ENCODE measurements at regions not wholly inside any gene's neighbourhood (a gene's known extent, or its start where the extent isn't known, plus 50 kb on each side); places are given as distances from the start of the nearest gene placed in this dataset.

- Histone ChIP-seq H4K8ac (ENCODE audit: low read length) (no peak overlapping the region), H3K14ac (ENCODE audit: low read length in 2 of 2) (peak overlapping the region in 1 of 2 experiments; percentile 45), H2AFZ (ENCODE audit: low read depth, low read length) (no peak overlapping the region), H4K91ac (ENCODE audit: low read length) (no peak overlapping the region), H3K18ac (ENCODE audit: low read depth in 1 of 2, low read length in 2 of 2) (no peak overlapping the region), H3K36me3 (ENCODE audit: control insufficient read depth in 1 of 2, insufficient read depth in 2 of 2, low read depth in 1 of 2, low read length in 2 of 2) (no peaks in the 10 kb centered on the region), H3K23ac (ENCODE audit: low read length in 2 of 2) (no peak overlapping the region), H3K9ac (ENCODE audit: low read length) (no peak overlapping the region), H2BK12ac (ENCODE audit: low read length in 2 of 2) (no peak overlapping the region), H3K27ac (ENCODE audit: low read length, poor library complexity, severe bottlenecking) (no peak overlapping the region), H3K4me3 (ENCODE audit: insufficient read depth in 1 of 2, low read depth in 1 of 2, low read length in 2 of 2) (no peak overlapping the region), H3K4me1 (ENCODE audit: control insufficient read depth, insufficient read depth, low read depth, low read length) (no peaks in the 10 kb centered on the region), H3K27me3 (ENCODE audit: control insufficient read depth in 1 of 2, insufficient read depth in 1 of 2, low read length in 2 of 2) (no peaks in the 10 kb centered on the region), H3K79me1 (replicated peaks; ENCODE audit: low read length, poor library complexity, severe bottlenecking) (no peaks in the 10 kb centered on the region), H2AK5ac (ENCODE audit: low read length, severe bottlenecking) (no peak overlapping the region), H3K4ac (ENCODE audit: low read depth in 1 of 2, low read length in 2 of 2) (no peak overlapping the region), H3K9me3 (ENCODE audit: control insufficient read depth, low read length) (peaks cover 13% of the 10 kb centered on the region), H3K4me2 (ENCODE audit: low read length, poor library complexity, severe bottlenecking) (no peak overlapping the region), H2BK15ac (ENCODE audit: low read depth, poor library complexity, severe bottlenecking) (no peak overlapping the region), H2BK5ac (ENCODE audit: low read depth, low read length, poor library complexity, severe bottlenecking) (no peak overlapping the region), H2BK120ac (ENCODE audit: low read depth, low read length) (no peak overlapping the region)
- 95% methylated on average over 5 of the region's 5 CpGs for WGBS
- DNase-seq, result no peak
These were observed 601.7 kb upstream of the GJE1 start for GRCh38 chr6:141531040-141531439.

- H3K14ac ChIP-seq (ENCODE audit: low read length in 2 of 2), result no peak overlapping the region
- no peak overlapping the region for H2BK12ac ChIP-seq (ENCODE audit: low read length in 2 of 2)
- H3K4me2 ChIP-seq (ENCODE audit: low read length, poor library complexity, severe bottlenecking), result no peak overlapping the region
- no CpG with 5 or more reads among the region's 1 CpG for WGBS
- no peak overlapping the region for H4K91ac ChIP-seq (ENCODE audit: low read length)
- no peak overlapping the region for H2AFZ ChIP-seq (ENCODE audit: low read depth, low read length)
- H3K36me3 ChIP-seq (ENCODE audit: control insufficient read depth in 1 of 2, insufficient read depth in 2 of 2, low read depth in 1 of 2, low read length in 2 of 2), result no peaks in the 10 kb centered on the region
- H2BK120ac ChIP-seq (ENCODE audit: low read depth, low read length), result no peak overlapping the region
- H3K27me3 ChIP-seq (ENCODE audit: control insufficient read depth in 1 of 2, insufficient read depth in 1 of 2, low read length in 2 of 2), result no peaks in the 10 kb centered on the region
- peaks cover 13% of the 10 kb centered on the region for H3K9me3 ChIP-seq (ENCODE audit: control insufficient read depth, low read length)
- no peak for DNase-seq
- H3K27ac ChIP-seq (ENCODE audit: low read length, poor library complexity, severe bottlenecking), result no peak overlapping the region
- no peak overlapping the region for H4K8ac ChIP-seq (ENCODE audit: low read length)
- no peak overlapping the region for H3K4me3 ChIP-seq (ENCODE audit: insufficient read depth in 1 of 2, low read depth in 1 of 2, low read length in 2 of 2)
- no peak overlapping the region for H3K18ac ChIP-seq (ENCODE audit: low read depth in 1 of 2, low read length in 2 of 2)
- H2BK15ac ChIP-seq (ENCODE audit: low read depth, poor library complexity, severe bottlenecking), result no peak overlapping the region
- H3K79me1 ChIP-seq (replicated peaks; ENCODE audit: low read length, poor library complexity, severe bottlenecking), result no peaks in the 10 kb centered on the region
- H2BK5ac ChIP-seq (ENCODE audit: low read depth, low read length, poor library complexity, severe bottlenecking), result no peak overlapping the region
- H3K4me1 ChIP-seq (ENCODE audit: control insufficient read depth, insufficient read depth, low read depth, low read length), result no peaks in the 10 kb centered on the region
- H2AK5ac ChIP-seq (ENCODE audit: low read length, severe bottlenecking), result no peak overlapping the region
- no peak overlapping the region for H3K23ac ChIP-seq (ENCODE audit: low read length in 2 of 2)
- no peak overlapping the region for H3K9ac ChIP-seq (ENCODE audit: low read length)
- H3K4ac ChIP-seq (ENCODE audit: low read depth in 1 of 2, low read length in 2 of 2), result no peak overlapping the region
These were observed 604.1 kb upstream of the GJE1 start for GRCh38 chr6:141528596-141528995.

DNA sequence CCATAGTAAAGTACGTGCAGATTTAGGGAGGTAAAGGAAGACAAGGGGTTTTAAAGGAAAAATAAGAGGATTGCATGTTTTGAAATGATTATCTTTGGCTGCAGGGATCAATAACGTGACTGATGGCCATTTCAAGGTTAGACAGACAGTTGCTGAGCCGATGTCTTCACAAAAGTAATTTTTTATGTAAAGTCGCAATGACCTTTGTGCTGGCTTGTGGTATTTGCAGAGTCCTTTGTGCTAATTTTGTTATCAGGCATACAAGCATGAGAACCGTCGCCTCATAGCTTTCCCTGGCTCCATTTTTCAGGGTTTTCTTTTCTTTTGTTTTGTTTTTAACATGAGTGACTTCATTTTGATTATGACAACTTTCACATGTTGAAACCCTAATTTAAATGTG is 605.7 kb upstream of the GJE1 start:
- Histone ChIP-seq H3K9ac (ENCODE audit: low read length) (no peak overlapping the region), H3K4ac (ENCODE audit: low read depth in 1 of 2, low read length in 2 of 2) (no peak overlapping the region), H2BK5ac (ENCODE audit: low read depth, low read length, poor library complexity, severe bottlenecking) (no peak overlapping the region), H2AK5ac (ENCODE audit: low read length, severe bottlenecking) (no peak overlapping the region), H3K14ac (ENCODE audit: low read length in 2 of 2) (no peak overlapping the region), H3K4me2 (ENCODE audit: low read length, poor library complexity, severe bottlenecking) (no peak overlapping the region), H3K9me3 (ENCODE audit: control insufficient read depth, low read length) (peaks cover 10% of the 10 kb centered on the region), H4K8ac (ENCODE audit: low read length) (no peak overlapping the region), H2BK15ac (ENCODE audit: low read depth, poor library complexity, severe bottlenecking) (no peak overlapping the region), H3K36me3 (ENCODE audit: control insufficient read depth in 1 of 2, insufficient read depth in 2 of 2, low read depth in 1 of 2, low read length in 2 of 2) (no peaks in the 10 kb centered on the region), H2AFZ (ENCODE audit: low read depth, low read length) (no peak overlapping the region), H3K27me3 (ENCODE audit: control insufficient read depth in 1 of 2, insufficient read depth in 1 of 2, low read length in 2 of 2) (no peaks in the 10 kb centered on the region), H2BK120ac (ENCODE audit: low read depth, low read length) (no peak overlapping the region), H3K4me3 (ENCODE audit: insufficient read depth in 1 of 2, low read depth in 1 of 2, low read length in 2 of 2) (no peak overlapping the region), H3K79me1 (replicated peaks; ENCODE audit: low read length, poor library complexity, severe bottlenecking) (no peaks in the 10 kb centered on the region), H2BK12ac (ENCODE audit: low read length in 2 of 2) (no peak overlapping the region), H3K27ac (ENCODE audit: low read length, poor library complexity, severe bottlenecking) (no peak overlapping the region), H3K23ac (ENCODE audit: low read length in 2 of 2) (no peak overlapping the region), H4K91ac (ENCODE audit: low read length) (no peak overlapping the region), H3K18ac (ENCODE audit: low read depth in 1 of 2, low read length in 2 of 2) (no peak overlapping the region), H3K4me1 (ENCODE audit: control insufficient read depth, insufficient read depth, low read depth, low read length) (no peaks in the 10 kb centered on the region)
- DNase-seq, result no peak
- WGBS, result 96% methylated on average over 4 of the region's 6 CpGs

DNA sequence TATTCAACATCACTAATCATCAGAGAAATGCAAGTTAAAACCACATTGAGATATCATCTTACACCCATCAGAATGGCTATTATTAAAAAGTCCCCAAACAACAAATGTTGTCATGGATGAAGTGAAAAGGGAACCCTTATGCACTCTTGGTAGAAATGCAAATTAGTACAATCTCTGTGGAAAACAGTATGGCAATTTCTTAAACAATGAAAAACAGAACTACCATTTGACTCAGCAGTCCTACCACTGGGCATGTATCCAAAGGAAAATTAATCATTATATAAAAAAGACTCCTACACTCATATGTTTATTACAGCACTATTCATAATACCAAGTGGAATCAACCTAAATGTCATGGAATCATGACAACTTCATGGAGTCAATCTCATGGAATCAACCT is 611.3 kb upstream of the GJE1 start:
- Histone ChIP-seq H2BK15ac (ENCODE audit: low read depth, poor library complexity, severe bottlenecking) (no peak overlapping the region), H3K9me3 (ENCODE audit: control insufficient read depth, low read length) (no peaks in the 10 kb centered on the region), H3K14ac (ENCODE audit: low read length in 2 of 2) (no peak overlapping the region), H2AK5ac (ENCODE audit: low read length, severe bottlenecking) (no peak overlapping the region), H3K27me3 (ENCODE audit: control insufficient read depth in 1 of 2, insufficient read depth in 1 of 2, low read length in 2 of 2) (no peaks in the 10 kb centered on the region), H2AFZ (ENCODE audit: low read depth, low read length) (no peak overlapping the region), H2BK12ac (ENCODE audit: low read length in 2 of 2) (no peak overlapping the region), H4K91ac (ENCODE audit: low read length) (no peak overlapping the region), H3K4ac (ENCODE audit: low read depth in 1 of 2, low read length in 2 of 2) (no peak overlapping the region), H3K79me1 (replicated peaks; ENCODE audit: low read length, poor library complexity, severe bottlenecking) (no peaks in the 10 kb centered on the region), H2BK5ac (ENCODE audit: low read depth, low read length, poor library complexity, severe bottlenecking) (no peak overlapping the region), H3K4me3 (ENCODE audit: insufficient read depth in 1 of 2, low read depth in 1 of 2, low read length in 2 of 2) (no peak overlapping the region), H3K4me1 (ENCODE audit: control insufficient read depth, insufficient read depth, low read depth, low read length) (no peaks in the 10 kb centered on the region), H3K36me3 (ENCODE audit: control insufficient read depth in 1 of 2, insufficient read depth in 2 of 2, low read depth in 1 of 2, low read length in 2 of 2) (no peaks in the 10 kb centered on the region), H3K23ac (ENCODE audit: low read length in 2 of 2) (no peak overlapping the region), H3K4me2 (ENCODE audit: low read length, poor library complexity, severe bottlenecking) (no peak overlapping the region), H2BK120ac (ENCODE audit: low read depth, low read length) (no peak overlapping the region), H3K27ac (ENCODE audit: low read length, poor library complexity, severe bottlenecking) (no peak overlapping the region), H3K9ac (ENCODE audit: low read length) (no peak overlapping the region), H3K18ac (ENCODE audit: low read depth in 1 of 2, low read length in 2 of 2) (no peak overlapping the region), H4K8ac (ENCODE audit: low read length) (no peak overlapping the region)
- DNase-seq, result no peak
